HEK293 (cell line): ENCODE measurements at regions not wholly inside any gene's neighbourhood (a gene's known extent, or its start where the extent isn't known, plus 50 kb on each side); places are given as distances from the start of the nearest gene placed in this dataset.

Experiments used
- MYNN ChIP-seq: fragments of 450-650 bp; formaldehyde crosslinking; IDR thresholded peaks from 2 replicates; pipeline ENCODE4 v1.5.1; 2016; ENCODE audit warnings: missing biosample characterization, missing genetic modification characterization, borderline replicate concordance
- ZFP69B ChIP-seq: fragments of 450-650 bp; formaldehyde crosslinking; IDR thresholded peaks from 2 replicates; pipeline ENCODE4 v1.5.1; 2016; ENCODE audit warnings: missing biosample characterization, missing genetic modification characterization
- ZNF169 ChIP-seq: fragments of 450-650 bp; formaldehyde crosslinking; IDR thresholded peaks from 2 replicates; pipeline ENCODE4 v1.5.1; 2016; ENCODE audit warnings: missing biosample characterization, missing genetic modification characterization
- ZNF2 ChIP-seq: fragments of 450-650 bp; formaldehyde crosslinking; IDR thresholded peaks from 2 replicates; pipeline ENCODE4 v1.5.1; 2016; ENCODE audit warnings: missing biosample characterization, missing genetic modification characterization
- ZNF585B ChIP-seq: fragments of 450-650 bp; formaldehyde crosslinking; IDR thresholded peaks from 2 replicates; pipeline ENCODE4 v1.5.1; 2016; ENCODE audit warnings: missing biosample characterization, missing genetic modification characterization
- ZNF610 ChIP-seq: fragments of 450-650 bp; formaldehyde crosslinking; IDR thresholded peaks from 2 replicates; pipeline ENCODE4 v1.5.1; 2016; ENCODE audit warnings: missing biosample characterization, missing genetic modification characterization, borderline replicate concordance
- TF ChIP-seq, protein P1 (sequence below): fragments of 450-650 bp; formaldehyde crosslinking; IDR thresholded peaks from 2 replicates; pipeline ENCODE4 v1.5.1; 2016; ENCODE audit warnings: missing biosample characterization, missing genetic modification characterization
- TF ChIP-seq, protein P2 (sequence below): fragments of 450-650 bp; formaldehyde crosslinking; IDR thresholded peaks from 2 replicates; pipeline ENCODE4 v1.5.1; 2017; ENCODE audit warnings: missing biosample characterization, missing genetic modification characterization
- TF ChIP-seq, protein P3 (sequence below): fragments of 450-650 bp; formaldehyde crosslinking; IDR thresholded peaks from 2 replicates; pipeline ENCODE4 v1.5.1; 2017; ENCODE audit warnings: missing biosample characterization, missing genetic modification characterization
- TF ChIP-seq, protein P4 (sequence below): fragments of 450-650 bp; formaldehyde crosslinking; IDR thresholded peaks from 2 replicates; pipeline ENCODE4 v1.5.1; 2016; ENCODE audit warnings: missing biosample characterization, missing genetic modification characterization

DNA sequence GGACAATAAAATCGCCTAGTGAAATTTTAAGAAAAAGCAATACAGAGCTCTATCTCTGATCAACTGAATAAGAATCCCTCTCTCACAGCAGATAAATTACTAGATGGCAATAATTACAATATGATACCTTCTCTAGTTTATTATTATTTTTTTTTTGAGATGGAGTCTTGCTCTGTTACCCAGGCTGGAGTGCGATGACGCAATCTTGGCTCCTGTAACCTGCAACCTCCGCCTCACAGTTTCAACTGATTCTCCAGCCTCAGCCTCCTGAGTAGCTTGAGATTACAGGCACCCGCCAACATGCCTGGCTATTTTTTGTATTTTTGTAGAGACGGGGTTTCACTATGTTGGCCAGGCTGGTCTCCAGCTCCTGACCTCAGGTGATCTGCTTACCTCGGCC lies 129.3 kb upstream of the PTCHD4 start:
- TF ChIP-seq, protein P1, sequence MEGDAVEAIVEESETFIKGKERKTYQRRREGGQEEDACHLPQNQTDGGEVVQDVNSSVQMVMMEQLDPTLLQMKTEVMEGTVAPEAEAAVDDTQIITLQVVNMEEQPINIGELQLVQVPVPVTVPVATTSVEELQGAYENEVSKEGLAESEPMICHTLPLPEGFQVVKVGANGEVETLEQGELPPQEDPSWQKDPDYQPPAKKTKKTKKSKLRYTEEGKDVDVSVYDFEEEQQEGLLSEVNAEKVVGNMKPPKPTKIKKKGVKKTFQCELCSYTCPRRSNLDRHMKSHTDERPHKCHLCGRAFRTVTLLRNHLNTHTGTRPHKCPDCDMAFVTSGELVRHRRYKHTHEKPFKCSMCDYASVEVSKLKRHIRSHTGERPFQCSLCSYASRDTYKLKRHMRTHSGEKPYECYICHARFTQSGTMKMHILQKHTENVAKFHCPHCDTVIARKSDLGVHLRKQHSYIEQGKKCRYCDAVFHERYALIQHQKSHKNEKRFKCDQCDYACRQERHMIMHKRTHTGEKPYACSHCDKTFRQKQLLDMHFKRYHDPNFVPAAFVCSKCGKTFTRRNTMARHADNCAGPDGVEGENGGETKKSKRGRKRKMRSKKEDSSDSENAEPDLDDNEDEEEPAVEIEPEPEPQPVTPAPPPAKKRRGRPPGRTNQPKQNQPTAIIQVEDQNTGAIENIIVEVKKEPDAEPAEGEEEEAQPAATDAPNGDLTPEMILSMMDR (tag by site-specific recombination) = no peak
- TF ChIP-seq, protein P2, sequence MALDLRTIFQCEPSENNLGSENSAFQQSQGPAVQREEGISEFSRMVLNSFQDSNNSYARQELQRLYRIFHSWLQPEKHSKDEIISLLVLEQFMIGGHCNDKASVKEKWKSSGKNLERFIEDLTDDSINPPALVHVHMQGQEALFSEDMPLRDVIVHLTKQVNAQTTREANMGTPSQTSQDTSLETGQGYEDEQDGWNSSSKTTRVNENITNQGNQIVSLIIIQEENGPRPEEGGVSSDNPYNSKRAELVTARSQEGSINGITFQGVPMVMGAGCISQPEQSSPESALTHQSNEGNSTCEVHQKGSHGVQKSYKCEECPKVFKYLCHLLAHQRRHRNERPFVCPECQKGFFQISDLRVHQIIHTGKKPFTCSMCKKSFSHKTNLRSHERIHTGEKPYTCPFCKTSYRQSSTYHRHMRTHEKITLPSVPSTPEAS = no peak
- TF ChIP-seq ZNF585B (tag by site-specific recombination) (no peak), ZNF610 (tag by site-specific recombination) (no peak), MYNN (tag by site-specific recombination) (no peak), ZNF169 (tag by site-specific recombination) (no peak), ZNF2 (no peak), ZFP69B (tag by site-specific recombination) (no peak)
- TF ChIP-seq, protein P3, sequence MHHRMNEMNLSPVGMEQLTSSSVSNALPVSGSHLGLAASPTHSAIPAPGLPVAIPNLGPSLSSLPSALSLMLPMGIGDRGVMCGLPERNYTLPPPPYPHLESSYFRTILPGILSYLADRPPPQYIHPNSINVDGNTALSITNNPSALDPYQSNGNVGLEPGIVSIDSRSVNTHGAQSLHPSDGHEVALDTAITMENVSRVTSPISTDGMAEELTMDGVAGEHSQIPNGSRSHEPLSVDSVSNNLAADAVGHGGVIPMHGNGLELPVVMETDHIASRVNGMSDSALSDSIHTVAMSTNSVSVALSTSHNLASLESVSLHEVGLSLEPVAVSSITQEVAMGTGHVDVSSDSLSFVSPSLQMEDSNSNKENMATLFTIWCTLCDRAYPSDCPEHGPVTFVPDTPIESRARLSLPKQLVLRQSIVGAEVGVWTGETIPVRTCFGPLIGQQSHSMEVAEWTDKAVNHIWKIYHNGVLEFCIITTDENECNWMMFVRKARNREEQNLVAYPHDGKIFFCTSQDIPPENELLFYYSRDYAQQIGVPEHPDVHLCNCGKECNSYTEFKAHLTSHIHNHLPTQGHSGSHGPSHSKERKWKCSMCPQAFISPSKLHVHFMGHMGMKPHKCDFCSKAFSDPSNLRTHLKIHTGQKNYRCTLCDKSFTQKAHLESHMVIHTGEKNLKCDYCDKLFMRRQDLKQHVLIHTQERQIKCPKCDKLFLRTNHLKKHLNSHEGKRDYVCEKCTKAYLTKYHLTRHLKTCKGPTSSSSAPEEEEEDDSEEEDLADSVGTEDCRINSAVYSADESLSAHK (tag by site-specific recombination) = no peak
- TF ChIP-seq, protein P4, sequence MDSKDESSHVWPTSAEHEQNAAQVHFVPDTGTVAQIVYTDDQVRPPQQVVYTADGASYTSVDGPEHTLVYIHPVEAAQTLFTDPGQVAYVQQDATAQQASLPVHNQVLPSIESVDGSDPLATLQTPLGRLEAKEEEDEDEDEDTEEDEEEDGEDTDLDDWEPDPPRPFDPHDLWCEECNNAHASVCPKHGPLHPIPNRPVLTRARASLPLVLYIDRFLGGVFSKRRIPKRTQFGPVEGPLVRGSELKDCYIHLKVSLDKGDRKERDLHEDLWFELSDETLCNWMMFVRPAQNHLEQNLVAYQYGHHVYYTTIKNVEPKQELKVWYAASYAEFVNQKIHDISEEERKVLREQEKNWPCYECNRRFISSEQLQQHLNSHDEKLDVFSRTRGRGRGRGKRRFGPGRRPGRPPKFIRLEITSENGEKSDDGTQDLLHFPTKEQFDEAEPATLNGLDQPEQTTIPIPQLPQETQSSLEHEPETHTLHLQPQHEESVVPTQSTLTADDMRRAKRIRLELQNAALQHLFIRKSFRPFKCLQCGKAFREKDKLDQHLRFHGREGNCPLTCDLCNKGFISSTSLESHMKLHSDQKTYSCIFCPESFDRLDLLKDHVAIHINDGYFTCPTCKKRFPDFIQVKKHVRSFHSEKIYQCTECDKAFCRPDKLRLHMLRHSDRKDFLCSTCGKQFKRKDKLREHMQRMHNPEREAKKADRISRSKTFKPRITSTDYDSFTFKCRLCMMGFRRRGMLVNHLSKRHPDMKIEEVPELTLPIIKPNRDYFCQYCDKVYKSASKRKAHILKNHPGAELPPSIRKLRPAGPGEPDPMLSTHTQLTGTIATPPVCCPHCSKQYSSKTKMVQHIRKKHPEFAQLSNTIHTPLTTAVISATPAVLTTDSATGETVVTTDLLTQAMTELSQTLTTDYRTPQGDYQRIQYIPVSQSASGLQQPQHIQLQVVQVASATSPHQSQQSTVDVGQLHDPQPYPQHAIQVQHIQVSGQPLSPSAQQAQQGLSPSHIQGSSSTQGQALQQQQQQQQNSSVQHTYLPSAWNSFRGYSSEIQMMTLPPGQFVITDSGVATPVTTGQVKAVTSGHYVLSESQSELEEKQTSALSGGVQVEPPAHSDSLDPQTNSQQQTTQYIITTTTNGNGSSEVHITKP = no peak
